GM10248 (cell line): ENCODE measurements at regions not wholly inside any gene's neighbourhood (a gene's known extent, or its start where the extent isn't known, plus 50 kb on each side); places are given as distances from the start of the nearest gene placed in this dataset.

Source experiments
- CTCF ChIA-PET: fragments of 300-600 bp; sonication (Branson Sonifier 250); formaldehyde crosslinking; extraction: SDS; loops from one replicate; lab custom pipeline; 2021; ENCODE audit warnings: antibody characterized with exemption; lab: Yijun Ruan, JAX
- POLR2A ChIA-PET: fragments of 350-650 bp; sonication (Branson Sonifier 250); formaldehyde crosslinking; extraction: SDS; loops from one replicate; lab custom pipeline; 2020; ENCODE audit warnings: antibody characterized with exemption; lab: Yijun Ruan, JAX
- DNase-seq: peaks from one replicate; pipeline ENCODE4 v3.0.0; 2012; ENCODE audit errors: extremely low spot score
- CTCF ChIP-seq: IDR thresholded peaks from 2 replicates; pipeline ENCODE4 v1.5.1; 2012; ENCODE audit warnings: mild to moderate bottlenecking, low read depth; ENCODE audit errors: extremely low read depth, missing control alignments, control extremely low read depth

GRCh38 chr15:77537006-77537405 lies 95.7 kb downstream of the LINGO1 start:
- TF ChIP-seq CTCF = no peak
- ChIA-PET CTCF (interaction anchor here (0.7 to 11.6 kb wide), 7 partner anchors 10 to 503 kb away, joined by 3 to 268 read pairs (median 4); no protein-coding TSS in a partner anchor), POLR2A (no interaction called here)
- no peak for DNase-seq

GRCh38 chr15:77535845-77536244 lies 96.9 kb downstream of the LINGO1 start:
- no peak for DNase-seq
- ChIA-PET POLR2A (no interaction called here), CTCF (interaction anchor here (1.2 to 11.6 kb wide), 3 partner anchors 8 to 501 kb away, joined by 4 to 268 read pairs (median 9); no protein-coding TSS in a partner anchor)

More at GRCh38 chr15:77535845-77536244, 96.9 kb downstream of the LINGO1 start:
- no peak for TF ChIP-seq CTCF
